Epithelial cell of prostate (primary cell): ENCODE measurements at regions not wholly inside any gene's neighbourhood (a gene's known extent, or its start where the extent isn't known, plus 50 kb on each side); places are given as distances from the start of the nearest gene placed in this dataset.
A peak's percentile ranks its signal among the peaks of the same experiment; 100 is the strongest.

ENCODE experiments used
- DNase-seq: peaks from one replicate; pipeline ENCODE4 v3.0.0-alpha.2; 2011; ENCODE audit warnings: low read depth, low spot score
- H3K27ac ChIP-seq: fragments of 450-650 bp; 2 replicates; pipeline ENCODE4 v1.5.1; 2017; ENCODE audit warnings: mild to moderate bottlenecking

GRCh38 chr2:60262178-60262577, 291.3 kb downstream of the BCL11A start:
- H3K27ac ChIP-seq, result no peak overlapping the region
- no peak for DNase-seq

DNA sequence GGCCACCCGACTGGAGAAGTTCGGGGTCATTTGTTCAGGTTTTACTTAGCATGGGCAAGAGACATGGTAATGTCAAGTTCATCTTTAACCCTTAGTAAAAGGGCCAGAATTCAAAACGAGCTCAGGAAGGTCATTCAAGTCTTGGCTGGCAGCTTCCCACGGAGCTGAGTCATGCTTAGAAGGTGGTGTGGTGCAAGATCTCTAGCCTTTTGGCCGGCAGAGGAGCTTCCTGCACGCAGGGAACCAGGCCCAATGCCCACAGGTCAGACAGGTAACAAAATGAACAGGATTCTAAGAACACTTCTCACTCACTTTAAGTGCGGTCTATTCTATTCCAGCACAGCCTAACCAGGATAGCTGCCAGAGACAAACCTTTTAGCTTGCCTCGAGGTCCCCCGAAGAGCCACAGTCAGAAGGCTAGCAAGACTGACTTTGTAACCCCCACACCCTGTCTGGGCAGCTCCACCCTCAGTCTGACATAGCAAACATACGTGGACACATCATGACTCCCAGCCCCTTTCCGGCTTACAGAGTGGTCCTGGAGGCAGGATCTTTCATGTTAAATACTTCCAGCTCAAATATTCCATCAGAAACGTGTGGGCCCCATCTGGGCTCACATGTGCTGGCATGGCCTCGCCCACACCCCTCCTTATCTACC, 292.7 kb downstream of the BCL11A start:
- peak; percentile 40 for DNase-seq
- H3K27ac ChIP-seq, result peak overlapping the region; percentile 58

DNA sequence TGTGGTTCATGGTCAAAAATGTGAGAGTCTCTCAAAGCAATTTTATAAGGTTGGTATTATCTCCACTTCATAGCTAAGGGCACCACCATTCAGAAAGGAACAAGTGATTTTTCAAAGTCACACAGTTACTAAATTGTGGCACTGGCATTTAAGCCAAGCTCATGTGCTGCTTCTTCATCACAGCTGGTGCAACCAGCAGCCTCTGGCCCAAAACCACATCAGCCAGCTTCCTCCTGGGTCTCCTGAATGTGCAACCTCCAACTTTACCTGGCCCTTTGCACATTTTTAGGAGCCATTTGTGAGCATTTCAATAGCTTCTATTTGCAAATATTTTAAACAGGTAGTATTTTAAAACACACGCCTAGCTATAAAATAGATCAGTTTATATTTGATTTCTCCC, 293.7 kb downstream of the BCL11A start:
- H3K27ac ChIP-seq, result no peak overlapping the region
- no peak for DNase-seq

- DNase-seq, result no peak
- no peak overlapping the region for H3K27ac ChIP-seq
These were observed 300.8 kb downstream of the BCL11A start for GRCh38 chr2:60252581-60253150.

- no peak overlapping the region for H3K27ac ChIP-seq
- DNase-seq, result no peak
These were observed 302.2 kb downstream of the BCL11A start for GRCh38 chr2:60251247-60251646.

DNA sequence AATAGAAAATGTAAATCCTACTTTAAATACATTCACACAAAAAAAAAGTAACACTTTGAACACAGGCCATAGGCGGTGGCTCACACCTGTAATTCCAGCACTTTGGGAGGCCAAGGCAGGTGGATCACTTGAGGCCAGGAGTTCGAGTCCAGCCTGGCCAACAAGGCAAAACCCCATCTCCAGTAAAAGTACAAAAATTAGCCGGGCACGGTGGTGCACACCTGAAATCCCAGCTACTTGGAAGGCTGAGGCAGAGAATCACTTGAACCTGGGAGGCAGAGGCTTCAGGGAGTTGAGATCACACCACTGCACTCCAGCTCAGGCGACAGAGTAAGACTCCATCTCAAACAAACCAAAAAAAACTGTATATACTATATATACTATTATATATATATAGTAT, 303.6 kb downstream of the BCL11A start:
- H3K27ac ChIP-seq, result no peak overlapping the region
- no peak for DNase-seq

GRCh38 chr2:60247471-60247870, 306.0 kb downstream of the BCL11A start:
- no peak overlapping the region for H3K27ac ChIP-seq
- no peak for DNase-seq

DNA sequence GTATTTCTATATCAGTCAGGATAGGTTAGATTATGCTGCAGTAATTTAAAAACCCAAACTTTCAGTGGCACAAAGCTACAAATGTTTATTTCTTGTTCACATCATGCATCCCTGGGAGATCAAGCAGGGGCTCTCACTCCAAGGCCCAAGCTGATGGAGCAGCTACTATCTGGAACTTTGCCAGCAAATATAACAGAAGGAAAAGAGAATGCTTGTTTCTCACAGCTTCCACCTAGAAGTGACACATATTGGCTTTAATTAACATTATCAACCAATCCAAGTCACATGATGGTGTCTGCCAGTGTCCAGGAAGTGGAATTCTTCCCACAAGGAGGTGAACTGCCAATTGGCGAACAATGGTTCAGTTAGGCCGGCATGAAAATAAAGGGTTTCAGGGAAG, 306.9 kb downstream of the BCL11A start:
- DNase-seq, result no peak

GRCh38 chr2:60234274-60234986, 319.0 kb downstream of the BCL11A start:
- DNase-seq, result no peak
- no peak overlapping the region for H3K27ac ChIP-seq

More for the DNA sequence above, 306.9 kb downstream of the BCL11A start:
- H3K27ac ChIP-seq, result no peak overlapping the region

DNA sequence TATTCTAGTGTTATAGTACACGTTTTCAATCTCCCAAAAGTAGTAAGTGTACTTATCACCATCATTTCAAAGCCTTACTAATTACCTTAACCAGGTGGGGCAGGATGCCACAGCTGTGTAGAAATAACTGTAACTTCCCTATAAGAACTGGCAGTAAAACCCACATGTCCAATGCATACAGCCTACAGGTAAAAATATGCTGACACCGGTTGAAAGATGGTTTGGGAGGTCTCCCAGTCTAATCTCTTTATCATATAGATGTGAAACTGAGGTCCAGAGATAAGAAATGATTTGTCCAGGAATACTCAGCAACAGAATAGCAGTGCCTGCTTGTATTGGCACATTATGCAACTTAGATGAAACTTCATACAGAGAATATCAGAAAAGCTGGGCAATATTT, 322.9 kb downstream of the BCL11A start:
- no peak for DNase-seq
- H3K27ac ChIP-seq, result no peak overlapping the region

- DNase-seq, result no peak
- H3K27ac ChIP-seq, result no peak overlapping the region
These were observed 323.4 kb downstream of the BCL11A start for GRCh38 chr2:60230037-60230436.

DNA sequence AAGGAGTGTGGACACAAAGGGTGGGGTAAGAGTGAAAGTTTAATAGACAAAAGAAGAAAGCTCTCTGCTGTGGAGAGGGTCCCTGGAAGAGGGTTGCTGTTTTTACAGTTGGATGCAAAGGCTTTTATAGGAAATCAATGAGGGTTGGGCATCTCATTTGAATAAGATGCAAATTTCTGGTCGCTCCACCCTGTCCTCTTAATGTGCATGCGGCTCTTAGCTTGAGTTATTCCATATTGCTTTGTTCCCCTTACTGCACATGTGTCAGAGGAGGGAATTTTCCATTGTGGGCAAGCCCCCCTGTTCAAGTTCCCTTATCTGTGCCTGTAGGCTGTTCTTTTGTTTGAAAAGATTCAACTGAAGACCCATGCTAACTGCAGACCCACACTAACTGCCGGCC, 326.5 kb downstream of the BCL11A start:
- DNase-seq, result no peak
- no peak overlapping the region for H3K27ac ChIP-seq

DNA sequence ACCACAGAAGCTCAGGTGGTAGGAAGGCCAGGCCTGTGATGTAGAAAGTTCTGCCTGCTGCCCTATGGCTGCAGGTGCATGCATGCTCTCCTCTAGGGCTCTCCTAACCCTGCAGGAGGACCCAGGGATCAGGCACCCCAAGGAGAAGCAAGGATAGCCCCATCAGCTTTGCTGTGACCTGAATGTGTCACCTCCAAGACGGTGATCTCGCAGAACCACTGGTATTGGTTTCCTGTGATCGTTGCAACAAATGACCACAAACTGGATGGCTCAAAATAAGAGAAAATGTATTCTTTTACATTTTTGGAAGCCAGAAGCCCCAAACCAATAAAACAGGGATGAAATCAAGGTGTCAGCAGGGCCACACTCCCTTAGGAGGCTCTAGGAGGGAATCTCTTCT, 327.3 kb downstream of the BCL11A start:
- no peak overlapping the region for H3K27ac ChIP-seq
- DNase-seq, result no peak

DNA sequence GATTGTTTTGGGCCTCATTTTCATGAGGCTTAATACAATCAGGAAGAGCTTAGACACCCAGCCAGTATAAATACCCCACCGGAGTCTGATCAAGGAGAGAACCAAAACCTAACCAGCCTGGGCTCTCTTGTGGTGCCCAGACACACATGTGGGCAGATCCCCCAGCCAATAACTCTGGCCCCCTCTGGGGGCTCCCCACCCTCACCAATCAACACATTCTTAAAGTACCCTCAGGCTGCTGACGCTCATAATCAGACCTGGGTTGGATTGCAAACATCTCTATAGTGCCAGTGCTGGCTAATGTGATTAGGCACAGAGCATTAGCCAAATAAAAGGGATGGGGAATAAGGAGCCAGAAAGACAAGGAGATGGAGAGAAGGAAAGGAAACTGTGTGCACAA, 329.6 kb downstream of the BCL11A start:
- no peak overlapping the region for H3K27ac ChIP-seq
- no peak for DNase-seq

DNA sequence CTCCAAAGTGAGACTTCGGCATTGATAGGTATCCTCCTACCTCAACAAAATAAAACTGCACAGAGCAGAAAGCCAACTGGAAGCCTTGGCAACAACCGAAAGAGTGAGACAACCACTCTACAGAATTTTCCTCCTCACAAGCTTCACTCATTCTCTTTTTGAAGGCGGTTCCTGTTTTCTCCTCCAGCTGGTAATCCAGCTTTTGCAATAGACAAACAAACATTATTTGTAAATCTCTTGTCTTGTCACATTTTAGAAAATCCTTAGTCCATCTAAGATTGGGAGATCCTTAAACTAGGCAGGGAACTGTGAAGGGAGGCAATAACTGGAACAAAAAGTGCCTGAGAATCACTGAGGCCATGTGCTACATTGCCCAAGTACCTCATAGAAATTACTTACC, 332.4 kb downstream of the BCL11A start:
- no peak for DNase-seq
- no peak overlapping the region for H3K27ac ChIP-seq

DNA sequence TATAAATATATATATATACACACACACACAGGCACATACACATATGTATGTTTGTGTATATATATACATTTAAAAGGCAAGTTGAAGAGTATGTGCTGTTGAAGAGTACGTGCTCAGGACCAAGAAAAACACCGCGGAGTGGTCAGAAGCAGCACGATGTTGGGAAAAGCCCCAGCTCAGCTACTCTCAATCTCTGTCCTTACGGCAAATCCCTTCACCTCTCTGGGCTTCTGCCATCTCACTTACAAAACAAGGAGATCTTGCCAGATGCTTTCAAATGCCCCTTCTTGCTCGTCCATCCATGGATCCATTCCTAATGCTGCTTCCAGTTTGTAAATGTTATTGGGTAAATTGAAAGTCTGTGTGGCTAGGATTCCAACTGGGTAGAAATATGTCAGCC, 333.9 kb downstream of the BCL11A start:
- no peak for DNase-seq
- no peak overlapping the region for H3K27ac ChIP-seq

DNA sequence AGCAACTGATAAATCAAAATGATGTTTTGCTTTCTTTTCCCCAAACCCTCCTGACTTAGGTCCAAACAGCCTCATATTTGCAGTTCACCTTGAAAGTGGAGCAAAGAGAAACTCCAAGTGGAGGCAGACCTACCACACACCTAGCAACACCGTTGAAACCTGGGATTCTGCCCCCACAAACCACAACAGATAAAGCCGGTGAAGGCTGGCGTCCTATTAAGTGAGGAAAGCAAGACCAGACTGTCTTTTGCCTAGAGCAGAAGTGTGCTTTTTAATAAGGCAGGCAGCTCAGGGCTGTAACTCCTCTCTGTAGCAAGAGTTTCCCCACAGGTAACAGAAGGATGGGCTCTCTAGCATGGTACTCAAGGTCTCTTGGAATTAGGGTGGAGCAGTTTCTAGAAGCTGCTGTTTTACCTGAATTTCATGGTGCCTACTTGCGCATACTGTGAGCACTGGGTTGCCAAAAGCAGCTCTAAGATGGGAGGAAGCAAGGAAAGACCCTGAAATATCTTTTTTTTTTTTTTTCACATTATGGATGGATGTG, 336.9 kb downstream of the BCL11A start:
- no peak for DNase-seq
- H3K27ac ChIP-seq, result no peak overlapping the region

DNA sequence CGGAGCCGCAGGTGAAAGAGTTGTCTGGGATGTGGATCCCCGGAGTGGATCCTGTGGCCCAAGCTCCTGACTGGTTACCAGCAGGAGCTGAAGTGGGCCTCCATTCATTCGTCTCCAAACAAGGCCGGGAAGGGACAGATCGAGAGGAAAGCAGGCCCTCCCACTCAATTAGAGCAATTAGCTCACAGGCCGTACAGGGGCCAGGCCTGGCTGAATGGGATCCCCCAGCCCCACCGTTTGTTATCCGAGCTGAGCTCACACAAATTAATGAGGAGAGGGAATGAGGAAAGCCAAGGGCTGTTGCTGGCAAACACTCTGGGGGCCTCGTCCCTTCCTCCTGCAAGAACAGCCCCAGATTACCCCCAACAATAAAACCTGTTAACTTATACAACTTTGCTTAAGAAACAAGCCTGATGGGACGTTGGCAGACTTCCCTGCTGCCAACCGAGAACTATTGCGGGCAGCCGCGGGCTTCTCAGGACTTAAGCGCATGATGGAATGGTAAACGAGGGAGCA, 338.0 kb downstream of the BCL11A start:
- no peak overlapping the region for H3K27ac ChIP-seq
- no peak for DNase-seq

GRCh38 chr2:60214626-60214875, 338.9 kb downstream of the BCL11A start:
- DNase-seq, result no peak
- H3K27ac ChIP-seq, result peak overlapping the region; percentile 66

DNA sequence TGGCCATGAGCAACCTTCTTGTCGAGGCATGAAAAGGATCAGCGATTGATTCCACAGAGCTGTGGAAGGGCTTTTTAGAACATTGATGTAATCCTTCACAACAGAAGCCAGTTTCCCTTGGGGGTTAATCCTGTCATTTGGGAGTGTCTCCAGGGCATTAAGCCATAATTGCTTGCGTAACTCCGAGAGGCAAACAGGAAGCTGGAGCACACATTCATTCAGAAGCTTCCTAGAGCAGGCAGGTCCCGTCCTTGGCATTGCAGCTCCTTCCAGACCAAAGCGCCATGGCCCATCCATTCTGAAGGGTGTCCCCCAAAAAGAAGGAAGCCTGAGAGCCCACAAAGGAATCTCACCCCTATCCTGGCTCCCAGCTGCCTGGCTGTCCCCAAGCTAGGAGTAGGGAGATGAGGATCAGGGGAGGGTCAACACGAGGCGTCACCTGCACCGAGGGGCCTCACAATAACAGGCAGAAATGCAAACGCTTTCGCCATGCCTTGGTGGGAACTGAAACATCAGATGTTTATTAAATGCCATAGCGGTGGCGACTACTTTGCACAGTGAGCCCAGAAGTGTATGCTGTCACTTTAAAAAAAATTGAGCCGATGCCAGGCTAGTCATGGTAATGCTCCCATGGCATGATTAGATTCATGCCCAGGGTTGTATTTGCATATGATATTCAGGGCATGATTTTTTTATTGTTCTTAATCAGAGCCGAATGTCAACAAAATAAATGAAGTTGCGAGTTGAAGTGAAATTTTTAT, 339.4 kb downstream of the BCL11A start:
- peak; percentile 83 for DNase-seq

More for the DNA sequence above, 339.4 kb downstream of the BCL11A start:
- peak overlapping the region; percentile 66 for H3K27ac ChIP-seq
